AG04449 (cell line): ENCODE measurements at regions not wholly inside any gene's neighbourhood (a gene's known extent, or its start where the extent isn't known, plus 50 kb on each side); places are given as distances from the start of the nearest gene placed in this dataset.

Experiments used
- CTCF ChIA-PET: fragments of 350-600 bp; formaldehyde crosslinking; extraction: SDS; loops from one replicate; lab custom pipeline; 2021; ENCODE audit warnings: antibody characterized with exemption; lab: Yijun Ruan, JAX
- POLR2A ChIA-PET: fragments of 400-600, 350-600 bp; formaldehyde crosslinking; extraction: SDS; loops from one replicate; lab custom pipeline; 2020; ENCODE audit warnings: antibody characterized with exemption, inconsistent platforms; lab: Yijun Ruan, JAX
- DNase-seq: peaks from one replicate; pipeline ENCODE4 v3.0.0-alpha.2; 2010; ENCODE audit warnings: low read depth, low spot score
- H3K4me3 ChIP-seq: 2 replicates; pipeline ENCODE4 v1.5.1; 2011; ENCODE audit warnings: low read depth, mild to moderate bottlenecking, control low read depth, low read length
- CTCF ChIP-seq: IDR thresholded peaks from one replicate; pipeline ENCODE4 v1.5.1; 2011; ENCODE audit warnings: mild to moderate bottlenecking, moderate library complexity, low read length, control low read depth, inconsistent platforms; ENCODE audit not compliant: insufficient read depth; ENCODE audit errors: missing control alignments

- ChIA-PET CTCF (interaction anchor here (0.6 to 4.7 kb wide), 9 partner anchors 10 to 264 kb away, joined by 3 to 173 read pairs (median 4); no protein-coding TSS in a partner anchor), POLR2A (no interaction called here)
- TF ChIP-seq CTCF, result peak; percentile 92
- no peak overlapping the region for H3K4me3 ChIP-seq
- no peak for DNase-seq
These were observed 174.1 kb downstream of the BMP7 start for GRCh38 chr20:57092112-57092899.

GRCh38 chr20:57092900-57093530 is 173.4 kb downstream of the BMP7 start:
- H3K4me3 ChIP-seq, result no peak overlapping the region
- no peak for TF ChIP-seq CTCF
- no peak for DNase-seq
- CTCF ChIA-PET, result interaction anchor here (0.8 to 4.7 kb wide), 5 partner anchors 10 to 253 kb away, joined by 3 to 173 read pairs (median 4); no protein-coding TSS in a partner anchor
- POLR2A ChIA-PET, result no interaction called here

DNA sequence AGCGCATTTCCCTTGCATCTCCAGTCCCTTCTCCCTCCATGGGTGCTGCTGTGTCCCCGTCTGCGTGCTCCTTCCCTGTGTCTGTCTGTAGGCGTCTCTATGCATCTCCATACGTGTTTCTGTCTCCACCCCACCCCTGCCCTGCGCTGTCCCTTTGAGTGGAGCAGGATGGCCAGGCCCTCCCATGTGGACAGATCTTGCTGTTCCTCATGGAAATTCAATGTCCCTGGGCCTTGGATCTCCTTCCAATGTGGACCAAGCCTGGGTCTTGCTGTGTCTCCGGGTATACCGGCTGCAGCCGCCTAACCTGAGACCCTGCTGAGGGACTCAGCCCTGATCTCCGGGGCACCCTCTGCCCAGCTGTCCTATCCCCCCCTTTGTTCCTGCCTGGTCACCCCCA is 172.7 kb downstream of the BMP7 start:
- POLR2A ChIA-PET, result no interaction called here

DNA sequence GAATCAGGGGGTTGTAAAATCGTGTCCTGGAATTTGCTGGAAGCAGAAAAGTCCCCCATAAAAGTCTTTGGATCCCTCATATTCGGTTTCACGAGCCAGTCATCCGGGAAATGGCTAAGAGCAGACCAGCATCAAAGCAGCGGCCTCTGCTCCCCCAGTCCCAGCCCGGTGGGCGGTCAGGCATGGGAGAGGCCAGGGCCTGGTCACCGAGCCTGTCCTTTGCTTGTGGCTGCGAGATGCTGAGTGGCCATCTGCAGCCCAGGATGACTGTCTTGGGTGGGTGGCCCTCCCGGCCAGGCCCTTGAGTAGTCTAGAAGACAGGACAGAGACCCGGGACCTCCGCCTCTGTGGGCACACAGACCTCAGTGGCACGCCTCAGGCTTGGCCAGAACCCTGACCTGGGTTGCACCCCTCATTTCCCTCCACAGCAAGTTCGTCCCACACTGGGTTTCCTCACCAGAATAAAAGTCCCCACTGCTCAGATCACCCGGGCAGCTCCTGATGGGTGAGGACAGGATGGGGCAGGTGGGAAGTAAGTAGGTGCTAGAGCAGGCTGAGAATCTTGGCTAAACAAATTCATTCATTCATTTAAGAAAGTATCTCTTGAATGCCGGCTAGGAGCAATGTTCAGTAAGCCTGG is 172.1 kb downstream of the BMP7 start:
- CTCF ChIA-PET, result interaction anchor here (0.9 to 2.2 kb wide), 3 partner anchors 47 to 252 kb away, joined by 3 to 18 read pairs (median 3); no protein-coding TSS in a partner anchor
- POLR2A ChIA-PET, result no interaction called here
- no peak overlapping the region for H3K4me3 ChIP-seq
- DNase-seq, result no peak
- TF ChIP-seq CTCF, result no peak

More for the DNA sequence above, 172.7 kb downstream of the BMP7 start:
- no peak for DNase-seq
- no peak for TF ChIP-seq CTCF
- no peak overlapping the region for H3K4me3 ChIP-seq
- CTCF ChIA-PET, result interaction anchor here (0.8 to 4.7 kb wide), 4 partner anchors 9 to 252 kb away, joined by 3 to 173 read pairs (median 4); no protein-coding TSS in a partner anchor

- POLR2A ChIA-PET, result no interaction called here
- no peak overlapping the region for H3K4me3 ChIP-seq
- CTCF ChIA-PET, result interaction anchor here (0.9 to 2.2 kb wide), 5 partner anchors 47 to 254 kb away, joined by 3 to 18 read pairs (median 4); no protein-coding TSS in a partner anchor
- TF ChIP-seq CTCF, result no peak
- no peak for DNase-seq
These were observed 171.4 kb downstream of the BMP7 start for GRCh38 chr20:57094991-57095390.
